ENCODE measurements at regions not wholly inside any gene's neighbourhood (a gene's known extent, or its start where the extent isn't known, plus 50 kb on each side); places are given as distances from the start of the nearest gene placed in this dataset.
A peak's percentile ranks its signal among the peaks of the same experiment; 100 is the strongest.

DNA sequence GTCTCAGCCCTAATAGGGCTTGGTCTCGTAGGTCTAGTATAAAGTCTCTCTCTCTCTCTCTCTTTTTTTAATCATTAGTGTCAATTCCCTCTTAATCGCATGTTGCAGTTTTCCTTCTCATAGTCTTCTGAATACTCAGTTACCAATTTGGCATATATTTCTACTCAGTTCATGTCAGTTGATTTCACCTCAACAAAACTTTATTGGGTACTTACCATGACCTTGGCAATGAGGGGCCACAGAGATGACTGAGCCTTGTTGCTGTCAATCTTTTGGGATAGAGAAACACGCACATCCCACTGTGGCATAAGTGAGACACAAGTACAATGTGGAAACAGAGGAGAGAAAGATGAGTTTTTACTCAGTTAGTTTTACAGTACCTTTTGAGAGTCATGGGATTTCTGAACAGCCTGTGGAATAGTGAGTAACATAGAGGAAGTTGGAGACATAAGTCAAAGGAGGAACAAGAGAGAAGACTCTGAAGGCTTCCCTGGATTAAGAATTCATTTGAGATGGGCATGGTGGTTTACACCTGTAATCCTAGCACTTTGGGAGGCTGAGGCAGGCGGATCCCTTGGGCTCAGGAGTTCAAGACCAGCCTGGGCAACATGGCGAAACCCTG is 150.2 kb upstream of the CBLB start:
- TF ChIP-seq, protein P1, sequence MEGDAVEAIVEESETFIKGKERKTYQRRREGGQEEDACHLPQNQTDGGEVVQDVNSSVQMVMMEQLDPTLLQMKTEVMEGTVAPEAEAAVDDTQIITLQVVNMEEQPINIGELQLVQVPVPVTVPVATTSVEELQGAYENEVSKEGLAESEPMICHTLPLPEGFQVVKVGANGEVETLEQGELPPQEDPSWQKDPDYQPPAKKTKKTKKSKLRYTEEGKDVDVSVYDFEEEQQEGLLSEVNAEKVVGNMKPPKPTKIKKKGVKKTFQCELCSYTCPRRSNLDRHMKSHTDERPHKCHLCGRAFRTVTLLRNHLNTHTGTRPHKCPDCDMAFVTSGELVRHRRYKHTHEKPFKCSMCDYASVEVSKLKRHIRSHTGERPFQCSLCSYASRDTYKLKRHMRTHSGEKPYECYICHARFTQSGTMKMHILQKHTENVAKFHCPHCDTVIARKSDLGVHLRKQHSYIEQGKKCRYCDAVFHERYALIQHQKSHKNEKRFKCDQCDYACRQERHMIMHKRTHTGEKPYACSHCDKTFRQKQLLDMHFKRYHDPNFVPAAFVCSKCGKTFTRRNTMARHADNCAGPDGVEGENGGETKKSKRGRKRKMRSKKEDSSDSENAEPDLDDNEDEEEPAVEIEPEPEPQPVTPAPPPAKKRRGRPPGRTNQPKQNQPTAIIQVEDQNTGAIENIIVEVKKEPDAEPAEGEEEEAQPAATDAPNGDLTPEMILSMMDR (IDR thresholded peaks at IDR 0.05): no peak
- intact Hi-C loops (cut with DNase I, micrococcal nuclease): no loop called here
- Histone ChIP-seq H3K36me3 (ENCODE audit: low read depth) (no peaks in the 10 kb centered on the region), H3K4me1 (ENCODE audit: low read depth) (no peaks in the 10 kb centered on the region), H3K4me3 (no peak overlapping the region), H3K9me3 (no peaks in the 10 kb centered on the region)
- DNase-seq (no peak), ATAC-seq (no peak)

DNA sequence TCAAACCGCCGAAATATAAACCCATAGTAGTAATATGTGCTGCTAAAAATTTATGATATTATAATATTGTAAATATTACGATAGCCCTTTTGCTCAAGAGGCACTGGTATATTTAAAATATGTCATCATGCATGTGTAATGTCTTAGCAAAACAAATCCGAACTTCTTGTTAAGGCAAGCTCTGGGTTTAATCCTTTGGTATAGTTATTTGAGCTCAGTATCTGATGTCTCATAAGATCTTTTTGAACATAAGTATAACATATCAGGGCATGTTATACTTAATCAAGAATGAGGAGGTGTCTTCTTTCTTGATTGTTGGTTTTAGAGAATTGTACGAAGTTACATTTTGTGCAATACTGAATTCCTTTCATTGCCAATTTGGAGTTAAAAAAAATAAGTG is 154.1 kb upstream of the CBLB start:
- intact Hi-C loops (cut with DNase I, micrococcal nuclease): no loop called here
- no peak for DNase-seq
- ATAC-seq: no peak

DNA sequence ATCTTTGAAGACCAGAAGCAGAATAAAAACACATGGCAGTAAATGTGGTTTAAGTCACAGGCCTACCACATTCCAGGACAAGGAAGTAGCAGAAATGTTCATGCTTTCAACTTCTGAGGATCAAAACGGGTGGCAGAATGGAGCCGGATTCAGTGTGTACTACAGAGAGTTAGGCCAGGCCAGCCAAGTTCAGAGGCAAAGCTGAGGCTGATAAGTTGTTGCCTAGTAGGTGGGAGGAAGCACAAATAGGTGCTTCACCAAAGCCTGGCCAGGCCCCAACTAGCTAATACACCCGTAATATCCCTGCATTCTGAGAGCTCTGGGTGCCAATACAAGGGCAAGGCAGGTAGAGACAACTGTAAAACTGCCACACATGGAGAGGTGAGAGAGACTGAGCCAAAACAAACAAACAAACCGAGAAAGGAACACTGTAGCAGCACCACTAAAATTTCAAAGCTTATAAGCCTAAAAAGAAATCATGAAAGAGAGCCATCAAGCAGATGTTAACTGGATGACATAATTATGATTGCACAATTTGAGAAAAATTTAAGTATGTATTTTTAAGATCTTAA is 156.4 kb upstream of the CBLB start:
- DNase-seq (peak in 2 of 3 donors; percentile 30 to 37), ATAC-seq (peak; percentile 71)
- Histone ChIP-seq H3K36me3 (ENCODE audit: low read depth) (no peaks in the 10 kb centered on the region), H3K4me3 (no peak overlapping the region), H3K9me3 (no peaks in the 10 kb centered on the region), H3K4me1 (ENCODE audit: low read depth) (no peaks in the 10 kb centered on the region)
- TF ChIP-seq, protein P1 (IDR thresholded peaks at IDR 0.05): no peak
- intact Hi-C loops (cut with DNase I, micrococcal nuclease): no loop called here

More for the DNA sequence above, 154.1 kb upstream of the CBLB start:
- Histone ChIP-seq H3K9me3 (no peaks in the 10 kb centered on the region), H3K36me3 (ENCODE audit: low read depth) (no peaks in the 10 kb centered on the region), H3K4me1 (ENCODE audit: low read depth) (no peaks in the 10 kb centered on the region), H3K4me3 (no peak overlapping the region)
- TF ChIP-seq, protein P1 (IDR thresholded peaks at IDR 0.05): no peak

DNA sequence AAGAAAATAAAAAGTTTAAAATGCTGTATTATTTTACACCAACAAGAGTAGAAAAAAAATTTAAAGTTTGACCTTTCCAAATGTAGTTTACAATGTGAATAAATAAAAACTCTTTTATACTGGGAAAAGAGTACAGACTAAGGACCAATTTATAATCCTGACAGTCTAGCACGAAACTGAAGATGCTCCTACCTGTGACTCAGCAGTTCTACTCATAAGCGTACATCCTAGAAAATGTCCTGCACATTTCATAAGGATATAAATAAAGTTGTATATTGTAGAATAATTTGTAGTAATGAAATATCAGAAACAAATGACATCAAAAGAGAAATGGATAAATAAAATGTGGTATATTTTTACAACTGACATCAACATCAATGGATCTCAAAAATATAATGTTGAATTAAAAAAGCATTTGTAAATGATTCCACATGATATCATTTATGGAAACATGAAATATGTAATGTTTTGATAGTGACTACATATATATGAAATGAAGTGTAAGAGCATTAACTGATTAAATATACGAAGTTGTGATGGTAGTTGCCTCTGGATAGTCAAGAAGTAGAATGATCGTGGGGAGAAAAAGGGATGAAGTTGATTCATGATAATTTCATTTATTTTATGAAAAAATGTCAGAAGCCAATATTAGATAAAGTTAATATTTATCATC is 161.3 kb upstream of the CBLB start:
- H3K9me3 ChIP-seq: no peaks in the 10 kb centered on the region
- DNase-seq: no peak
- intact Hi-C loops (cut with DNase I, micrococcal nuclease): no loop called here
- TF ChIP-seq, protein P1 (IDR thresholded peaks at IDR 0.05): no peak
- no peaks in the 10 kb centered on the region for H3K4me1 ChIP-seq (ENCODE audit: low read depth)
- H3K36me3 ChIP-seq (ENCODE audit: low read depth): no peaks in the 10 kb centered on the region
- H3K4me3 ChIP-seq: no peak overlapping the region
- ATAC-seq: no peak

DNA sequence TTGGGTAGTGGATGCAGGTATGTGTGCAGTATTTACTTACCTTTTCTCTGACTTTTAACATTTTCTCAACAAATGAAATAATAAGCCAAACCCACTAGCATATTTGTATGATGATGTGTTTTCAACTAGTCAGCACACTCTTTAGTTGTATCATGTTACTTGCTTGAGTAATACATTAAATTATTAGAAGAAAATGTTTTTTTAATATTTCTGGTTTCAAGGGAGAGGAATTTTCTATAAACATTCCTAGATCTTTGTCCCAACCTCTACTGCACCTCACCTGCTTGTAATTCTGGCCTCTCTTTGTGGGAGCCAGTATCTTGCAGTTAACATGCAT is 161.8 kb upstream of the CBLB start:
- TF ChIP-seq, protein P1 (IDR thresholded peaks at IDR 0.05): no peak
- DNase-seq (no peak), ATAC-seq (no peak)
- intact Hi-C loops (cut with DNase I, micrococcal nuclease): no loop called here
- Histone ChIP-seq H3K4me3 (no peak overlapping the region), H3K36me3 (ENCODE audit: low read depth) (no peaks in the 10 kb centered on the region), H3K4me1 (ENCODE audit: low read depth) (no peaks in the 10 kb centered on the region), H3K9me3 (no peaks in the 10 kb centered on the region)

Measured in mucosa of descending colon (tissue), 3 donors.